GM21515 (cell line): ENCODE measurements at regions not wholly inside any gene's neighbourhood (a gene's known extent, or its start where the extent isn't known, plus 50 kb on each side); places are given as distances from the start of the nearest gene placed in this dataset.
"Not testable (repeated sequence)": the region's sequence is repeated elsewhere in the genome, so short reads cannot be mapped to it uniquely, and the experiment has no call there.

Source experiments
- ATAC-seq: cut with Tn5 transposase; IDR thresholded peaks from one replicate; pipeline ENCODE4 v1.9.1; 2021; ENCODE audit not compliant: unreplicated experiment

DNA sequence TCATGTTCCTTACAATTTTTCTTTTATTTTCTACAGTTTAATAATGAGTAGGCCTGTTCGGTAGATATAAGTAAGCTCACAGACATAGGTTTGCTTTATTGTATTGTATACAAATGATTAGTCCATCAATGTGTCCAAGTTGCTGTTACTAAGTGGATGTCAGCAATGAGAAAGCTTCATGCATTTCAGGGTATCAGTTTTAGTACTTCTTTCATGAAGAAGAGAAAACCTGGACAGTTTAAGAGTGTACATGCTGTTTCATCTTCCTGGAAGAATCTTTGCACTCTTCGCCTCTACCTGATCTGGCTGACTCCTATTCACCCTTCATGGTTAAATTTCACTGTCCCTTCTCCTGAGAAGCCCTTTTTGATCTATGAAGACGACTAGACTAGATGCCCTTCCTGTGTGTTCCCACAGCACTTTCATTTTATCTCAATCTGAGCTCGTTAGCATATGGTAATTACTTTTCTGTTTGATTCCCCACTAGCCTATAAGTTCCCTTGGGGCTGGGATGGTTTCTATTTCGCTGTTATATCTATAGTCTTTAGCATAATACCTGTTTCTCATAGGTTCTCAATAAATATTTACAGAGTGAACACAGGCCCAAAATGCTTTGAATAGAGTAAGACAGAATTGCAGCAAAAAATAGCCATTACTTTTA lies 70.7 kb downstream of the CETN3 start:
- ATAC-seq = peak; percentile 83

DNA sequence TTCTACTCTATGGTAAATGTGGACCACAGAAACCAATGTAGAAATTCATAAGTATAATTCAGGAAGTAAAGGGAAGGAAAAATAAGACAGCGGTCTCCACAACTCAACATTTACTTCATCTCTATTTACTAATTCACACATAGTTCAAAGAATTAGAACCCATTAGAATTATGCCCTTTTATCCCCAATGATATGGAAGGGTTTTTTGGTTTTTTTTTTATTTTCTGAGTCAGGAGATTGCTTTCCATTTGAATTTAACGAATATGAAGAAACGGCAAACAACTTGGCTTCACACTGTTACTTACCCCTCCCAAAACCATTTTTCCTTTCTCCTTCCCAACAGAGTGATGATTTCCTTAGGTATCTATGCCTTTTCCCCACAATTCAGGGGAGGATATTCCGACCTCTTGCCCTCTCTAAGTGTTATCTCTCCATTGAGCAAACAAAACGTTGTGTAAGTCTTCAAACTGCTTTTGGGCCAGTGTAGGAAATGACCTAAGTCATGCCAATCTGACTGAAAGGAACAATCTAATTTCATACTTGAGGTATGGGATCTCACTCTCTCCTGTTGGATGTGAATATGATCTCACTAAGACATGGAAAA lies 72.0 kb downstream of the CETN3 start:
- ATAC-seq = no peak

DNA sequence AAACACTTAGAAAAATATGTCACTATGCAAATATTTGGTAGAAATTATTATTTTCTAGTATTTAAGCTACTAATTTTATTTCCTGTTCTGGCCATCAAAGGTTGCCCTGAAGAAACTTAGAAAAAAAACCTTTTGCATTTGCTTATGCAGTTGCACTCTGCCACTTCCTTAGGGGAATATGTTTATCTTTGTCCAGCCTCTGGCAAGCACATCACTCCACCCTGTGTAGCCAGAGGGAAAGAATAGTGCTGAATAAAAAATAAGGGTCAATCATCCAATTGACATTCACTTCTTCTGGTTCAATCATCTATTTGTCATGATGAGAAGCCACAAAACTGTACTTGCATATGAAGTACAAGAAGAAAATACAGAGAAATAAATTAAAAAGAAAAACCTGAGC lies 72.8 kb downstream of the CETN3 start:
- no peak for ATAC-seq

DNA sequence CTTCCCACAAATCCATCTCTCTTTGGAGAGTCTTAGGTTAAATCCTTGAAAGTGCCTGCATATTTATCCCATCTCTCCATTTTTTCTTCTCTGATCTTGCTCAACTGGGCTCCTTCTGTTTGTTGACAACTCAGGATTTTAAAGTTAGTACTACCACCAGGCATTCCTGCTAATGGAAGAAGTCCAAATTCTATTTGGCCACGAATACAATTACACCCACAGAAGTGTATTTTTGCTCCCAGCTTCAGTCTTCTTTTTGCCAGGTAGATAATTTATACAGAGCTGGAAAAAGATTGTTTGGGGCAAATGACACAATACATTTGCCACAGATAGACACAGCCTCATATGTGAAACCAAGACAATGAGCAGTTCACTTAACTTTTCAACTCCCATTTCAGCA lies 74.8 kb downstream of the CETN3 start:
- no peak for ATAC-seq

DNA sequence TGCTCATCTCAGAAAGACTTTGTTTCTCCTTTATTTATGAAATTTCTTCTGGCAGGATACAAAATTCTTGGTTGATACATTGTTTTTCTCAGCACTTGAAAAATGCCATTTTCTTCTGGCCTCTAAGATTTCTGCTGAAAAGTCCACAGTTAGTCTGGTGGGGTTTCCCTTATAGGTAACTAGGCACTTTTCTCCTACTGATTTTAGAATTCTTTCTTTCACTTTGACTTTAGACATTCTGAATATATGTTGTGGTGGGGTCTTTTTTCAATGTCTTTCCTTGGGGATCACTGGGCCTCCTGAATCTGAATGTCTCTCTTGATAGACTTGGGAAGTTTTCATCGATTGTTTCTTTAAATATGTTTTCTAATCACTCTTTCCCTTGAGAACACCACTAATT lies 79.6 kb downstream of the CETN3 start:
- no peak for ATAC-seq

DNA sequence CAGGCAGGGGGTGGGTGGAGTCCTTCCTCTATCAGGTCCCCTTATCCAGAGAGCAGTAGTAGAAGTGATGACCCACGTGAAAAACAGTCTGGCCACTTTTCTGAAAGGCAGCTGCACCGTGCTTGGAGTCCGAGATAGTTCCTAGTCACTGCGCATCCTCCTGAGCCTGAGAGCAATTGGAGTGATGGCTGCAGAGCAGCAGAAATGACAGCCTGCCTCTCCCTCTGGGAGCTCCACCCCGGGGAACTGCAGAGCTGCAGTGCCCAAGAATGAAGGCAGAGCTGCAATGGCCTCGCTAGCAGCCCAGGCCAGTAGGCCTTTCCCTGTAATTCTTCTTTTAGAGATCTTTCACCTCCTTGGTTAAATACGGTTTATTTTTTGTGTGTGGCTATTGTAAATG lies 82.6 kb downstream of the CETN3 start:
- ATAC-seq = no peak

DNA sequence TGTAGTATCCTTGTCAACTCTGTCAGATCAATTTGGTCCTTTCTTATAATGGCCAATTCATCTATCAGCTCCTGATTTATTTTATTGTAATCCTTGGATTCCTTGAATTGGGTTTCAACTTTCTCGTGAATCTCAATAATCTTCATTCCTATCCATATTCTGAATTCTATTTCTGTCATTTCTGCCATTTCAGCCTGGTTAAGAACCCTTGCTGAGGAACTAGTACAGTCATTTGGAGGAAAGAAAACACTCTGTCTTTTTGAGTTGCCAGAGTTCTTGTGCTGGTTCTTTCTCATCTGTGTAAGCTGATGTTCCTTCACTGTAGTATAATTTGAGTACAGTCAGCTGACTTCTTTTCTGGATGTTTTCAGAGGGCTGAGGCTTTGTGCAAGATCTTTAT lies 84.5 kb downstream of the CETN3 start:
- ATAC-seq = no peak

GRCh38 chr5:90320348-90320747 lies 89.2 kb downstream of the CETN3 start:
- not testable (repeated sequence) for ATAC-seq

DNA sequence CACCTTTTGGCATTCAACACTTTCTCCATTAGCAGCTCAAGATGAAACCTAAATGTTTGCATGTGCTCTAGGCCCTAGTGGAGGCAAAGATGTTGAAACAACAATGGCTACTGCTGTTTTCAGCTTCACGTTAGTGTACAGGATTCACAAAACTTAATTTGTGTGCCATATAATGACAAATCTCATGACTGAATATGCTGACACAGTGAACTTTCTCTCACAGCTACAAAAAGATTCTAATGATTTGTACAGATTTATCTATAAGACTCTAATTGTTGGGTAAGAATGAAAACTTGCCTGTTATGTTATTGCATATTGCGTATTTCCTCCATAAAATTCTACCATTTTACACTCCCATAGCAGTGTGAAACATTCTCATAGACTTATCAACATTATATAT lies 97.5 kb downstream of the CETN3 start:
- ATAC-seq = no peak

DNA sequence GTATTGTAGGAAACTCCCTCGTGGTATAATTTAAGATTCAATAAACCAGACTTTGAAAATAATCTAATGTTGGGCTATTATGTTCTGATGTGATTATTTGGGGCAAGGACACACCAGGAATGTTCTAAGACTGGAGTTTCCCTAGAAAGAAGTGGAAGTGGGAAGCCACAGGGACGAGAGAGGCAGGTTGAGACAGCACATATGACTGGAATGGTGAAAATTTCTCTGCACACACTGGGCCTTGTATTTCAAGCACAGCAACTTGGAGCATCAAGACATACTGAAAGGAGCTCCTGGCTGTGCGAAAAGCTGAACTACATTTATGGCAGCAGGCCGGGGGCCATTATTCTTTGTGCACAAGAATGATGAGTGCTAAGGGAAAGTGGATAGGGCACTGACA lies 98.2 kb downstream of the CETN3 start:
- ATAC-seq = no peak

DNA sequence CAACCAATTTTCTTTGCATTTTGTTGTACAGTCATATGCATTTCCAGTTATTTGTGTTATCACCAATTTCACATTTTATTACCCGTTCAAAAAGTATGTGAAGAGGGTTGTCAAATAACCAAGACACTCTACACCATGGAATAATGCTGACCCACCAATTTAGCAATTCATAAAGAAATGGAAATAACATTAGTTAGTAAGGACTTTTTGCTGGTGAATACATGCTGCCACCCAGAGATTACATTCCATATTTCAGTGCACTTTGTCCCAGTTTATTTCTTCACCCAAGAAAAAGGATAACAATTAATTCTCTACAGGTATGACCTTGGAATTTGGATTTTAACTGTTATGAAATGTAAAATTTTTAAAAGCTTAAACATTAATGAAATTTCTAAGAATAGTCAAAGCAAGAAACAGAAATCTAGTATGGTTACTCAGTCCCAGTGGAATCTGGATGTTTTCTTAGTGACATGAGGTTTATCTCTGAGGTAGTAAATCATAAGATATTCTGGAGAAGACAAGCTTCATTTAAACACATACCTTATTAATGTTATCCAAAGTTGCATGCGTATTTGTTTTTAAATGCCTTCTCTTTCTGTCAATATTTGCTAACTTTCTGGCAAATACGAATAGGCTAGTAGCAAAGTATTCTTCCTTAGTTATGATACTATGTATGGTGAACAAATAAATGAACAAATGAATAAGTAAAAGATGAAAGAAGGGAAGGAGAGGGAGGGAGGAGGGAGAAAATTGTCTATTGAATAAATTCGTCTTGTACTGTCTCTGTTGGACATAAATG lies 100.6 kb downstream of the CETN3 start:
- no peak for ATAC-seq

DNA sequence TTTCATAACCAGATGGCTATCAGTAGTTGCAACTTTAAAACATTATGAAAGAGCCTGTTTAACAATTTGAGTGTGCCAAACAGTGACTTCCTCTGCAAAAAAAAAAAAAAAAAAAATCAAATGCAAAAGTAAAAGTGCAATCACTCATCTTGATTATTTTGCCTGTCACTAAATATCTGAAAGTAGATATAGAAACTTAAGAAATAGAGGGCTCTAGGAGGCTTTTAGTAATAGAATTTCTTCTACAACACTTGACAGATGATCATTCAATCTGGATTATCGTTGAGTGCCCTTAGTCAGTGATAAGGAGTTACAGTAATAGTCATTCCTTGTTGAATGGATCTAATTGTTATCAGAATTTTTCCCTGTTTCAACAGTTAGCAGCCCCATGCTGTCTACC lies 101.8 kb downstream of the CETN3 start:
- ATAC-seq = no peak

- no peak for ATAC-seq
These were observed 102.2 kb downstream of the CETN3 start for GRCh38 chr5:90307322-90307721.

DNA sequence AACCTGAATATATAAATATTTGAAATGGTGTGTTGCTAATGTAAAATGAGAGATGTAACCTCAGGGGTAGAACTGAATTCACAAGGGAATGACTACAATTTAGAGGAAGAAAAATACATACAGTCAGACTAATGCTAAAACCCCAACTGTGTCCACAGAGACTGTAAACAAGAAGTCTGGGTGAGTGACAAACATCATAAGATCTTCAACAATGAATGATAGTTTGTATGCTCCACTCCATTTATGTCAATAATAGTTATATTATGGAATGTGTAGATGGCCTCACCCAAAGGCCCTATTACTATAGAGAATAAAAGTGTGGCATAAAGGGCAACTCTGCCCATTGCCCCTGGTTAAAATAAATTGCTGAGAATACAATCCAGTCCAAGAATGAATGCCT lies 102.9 kb downstream of the CETN3 start:
- no peak for ATAC-seq

- ATAC-seq = no peak
These were observed 104.4 kb downstream of the CETN3 start for GRCh38 chr5:90305041-90305720.

DNA sequence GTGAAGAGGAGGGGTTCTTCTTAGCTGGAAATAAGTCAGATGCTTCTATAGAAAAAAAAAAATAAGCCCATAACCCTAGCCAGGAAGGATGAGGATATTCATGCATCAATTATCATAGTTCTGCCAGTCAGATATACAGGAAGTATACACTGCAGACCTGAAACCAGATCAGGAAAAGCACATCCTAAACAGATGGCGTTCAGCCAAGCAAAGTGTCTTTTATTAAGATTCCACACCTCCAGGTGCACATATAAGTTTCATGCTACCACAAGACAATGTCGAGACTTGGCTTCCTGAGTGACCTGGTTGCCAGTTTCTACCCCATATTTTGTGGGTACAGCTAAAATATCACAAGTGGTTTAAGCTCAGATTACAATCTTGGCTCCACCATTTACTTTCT lies 108.3 kb downstream of the CETN3 start:
- ATAC-seq = no peak

DNA sequence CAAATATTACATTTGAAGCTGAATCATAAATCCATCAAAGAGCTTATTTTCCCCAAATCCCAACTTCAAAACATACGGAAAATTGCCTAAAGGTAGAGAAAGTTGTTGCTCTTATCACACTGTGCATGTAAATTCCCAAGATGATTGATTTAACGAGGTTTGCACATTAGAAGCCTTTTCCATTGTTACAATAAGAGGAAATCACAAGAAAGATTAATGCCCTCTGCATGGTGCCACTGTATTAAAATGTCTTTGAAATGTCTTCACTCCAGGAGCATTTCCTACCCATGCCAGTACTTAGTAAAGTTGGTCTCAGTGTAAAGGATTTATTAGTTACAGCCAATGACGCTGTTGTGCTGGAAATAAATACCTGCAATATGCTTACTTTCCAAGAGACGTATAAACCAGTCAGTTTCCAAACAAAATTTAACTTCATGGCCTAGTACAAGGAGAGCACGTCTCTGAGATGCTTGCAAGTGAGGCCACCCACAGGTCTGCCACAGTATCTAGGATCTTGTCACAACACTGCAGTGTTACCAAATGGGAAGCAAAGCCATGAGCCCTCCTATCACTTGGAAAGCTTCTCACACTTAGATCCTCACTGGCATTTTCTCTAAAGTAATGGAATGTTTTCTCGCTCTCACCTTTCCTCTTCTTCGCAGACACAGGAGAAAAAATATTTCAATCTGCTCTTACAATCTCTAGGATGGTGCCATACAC lies 112.4 kb downstream of the CETN3 start:
- ATAC-seq = no peak

DNA sequence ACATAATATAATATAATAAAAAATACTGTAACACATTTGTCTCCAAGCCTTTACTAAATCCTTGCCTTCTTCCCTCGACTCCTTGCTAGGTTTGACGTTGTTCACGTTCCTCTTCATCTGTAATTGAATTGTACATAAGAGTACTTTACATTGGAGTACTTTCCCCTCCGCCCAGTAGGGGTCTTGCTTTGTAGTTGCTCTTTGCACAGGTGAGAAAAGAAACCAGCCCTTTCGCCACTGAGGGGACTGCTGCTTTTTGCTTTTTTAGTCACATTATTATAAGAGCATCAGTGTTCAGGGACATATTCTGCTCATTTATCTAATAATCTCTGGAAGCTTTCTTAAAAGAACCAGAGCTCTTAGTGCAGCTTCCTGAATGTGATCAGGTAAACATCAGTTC lies 115.0 kb downstream of the CETN3 start:
- no peak for ATAC-seq

DNA sequence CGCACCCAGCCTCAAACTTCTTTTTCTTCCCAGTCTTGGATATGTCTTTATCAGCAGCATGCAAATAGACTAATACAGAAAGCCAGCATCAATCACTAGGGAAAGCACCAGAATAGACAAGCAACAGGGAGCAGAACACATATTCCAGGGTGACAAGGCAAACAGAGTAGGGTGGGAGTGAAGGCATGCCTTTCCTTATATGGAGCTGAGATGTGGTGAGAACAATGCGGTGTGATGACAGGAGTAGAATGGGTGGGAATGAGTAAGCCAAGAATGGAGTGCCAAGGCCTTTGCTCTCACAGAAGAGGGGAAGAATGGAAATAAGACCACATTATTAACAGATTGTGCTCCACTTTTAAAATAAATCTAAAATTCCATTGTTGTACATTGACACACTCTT lies 115.6 kb downstream of the CETN3 start:
- no peak for ATAC-seq

DNA sequence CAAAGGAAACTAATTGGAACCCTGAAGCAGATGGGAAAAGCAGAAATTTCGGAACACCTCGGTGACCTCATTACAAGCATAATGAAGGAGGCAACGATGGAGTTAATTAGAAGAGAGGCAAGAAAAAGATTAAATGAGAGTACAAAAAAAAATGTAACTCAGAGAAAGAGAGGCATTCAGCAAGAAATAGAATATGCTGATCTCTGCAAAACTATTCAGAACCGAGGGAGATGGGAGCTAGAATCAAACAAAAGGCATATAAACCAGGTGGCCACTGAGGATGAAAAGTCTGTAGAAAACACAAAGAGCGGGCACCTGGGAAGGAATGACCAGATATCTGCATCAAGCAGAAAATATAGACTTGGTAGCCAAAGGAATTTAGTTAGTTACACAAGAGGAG lies 118.9 kb downstream of the CETN3 start:
- ATAC-seq = no peak

DNA sequence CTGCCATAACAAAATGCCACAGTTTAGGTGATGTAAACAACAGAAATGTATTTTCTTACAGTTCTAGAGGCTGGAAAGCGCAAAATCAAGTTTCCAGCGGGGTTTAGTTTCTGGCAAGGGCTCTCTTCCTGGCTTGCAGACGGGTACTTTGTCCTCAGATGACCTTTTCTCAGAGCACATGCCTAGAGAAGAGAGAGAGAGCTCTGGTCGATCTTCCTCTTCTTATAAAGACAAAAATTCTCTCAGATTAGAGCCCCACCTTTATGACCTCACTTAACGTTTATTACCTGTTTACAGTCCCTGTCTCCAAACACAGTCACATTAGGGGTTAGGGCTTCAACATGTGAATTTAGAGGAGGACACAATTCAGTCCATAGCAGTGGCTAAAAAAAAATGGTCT lies 119.7 kb downstream of the CETN3 start:
- ATAC-seq = no peak
